SHP77 treated with DMSO at 0.1 percent for 48 hours (cell line): ENCODE measurements at regions not wholly inside any gene's neighbourhood (a gene's known extent, or its start where the extent isn't known, plus 50 kb on each side); places are given as distances from the start of the nearest gene placed in this dataset.
"Not testable (repeated sequence)": the region's sequence is repeated elsewhere in the genome, so short reads cannot be mapped to it uniquely, and the experiment has no call there.

Experiments
- DNase-seq: peaks from one replicate; lab custom pipeline; 2025; lab: John Stamatoyannopoulos, UW

GRCh38 chr2:129793431-129793902 is 186.0 kb upstream of the RAB6C start:
- DNase-seq = no peak

GRCh38 chr2:129794116-129794515 is 185.3 kb upstream of the RAB6C start:
- DNase-seq = no peak

DNA sequence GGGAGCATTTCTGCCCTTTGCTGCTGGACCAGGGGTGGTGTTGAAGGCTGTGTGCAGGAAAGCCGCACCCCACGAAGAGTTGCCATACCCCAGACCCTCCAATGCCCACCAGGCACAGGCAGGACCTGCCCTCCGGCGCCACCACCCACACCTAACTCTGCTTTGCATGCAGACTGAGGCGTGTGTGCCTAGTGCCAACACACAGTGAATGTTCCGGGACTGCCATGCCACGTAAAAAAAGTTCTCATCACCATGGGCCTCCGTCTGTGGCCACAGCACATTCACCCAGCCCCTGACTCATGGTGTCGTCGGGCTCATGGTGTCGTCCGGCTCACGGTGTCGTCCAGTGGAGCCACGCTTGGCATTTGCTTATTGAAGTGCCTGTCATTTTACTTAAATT is 184.9 kb upstream of the RAB6C start:
- DNase-seq = no peak

DNA sequence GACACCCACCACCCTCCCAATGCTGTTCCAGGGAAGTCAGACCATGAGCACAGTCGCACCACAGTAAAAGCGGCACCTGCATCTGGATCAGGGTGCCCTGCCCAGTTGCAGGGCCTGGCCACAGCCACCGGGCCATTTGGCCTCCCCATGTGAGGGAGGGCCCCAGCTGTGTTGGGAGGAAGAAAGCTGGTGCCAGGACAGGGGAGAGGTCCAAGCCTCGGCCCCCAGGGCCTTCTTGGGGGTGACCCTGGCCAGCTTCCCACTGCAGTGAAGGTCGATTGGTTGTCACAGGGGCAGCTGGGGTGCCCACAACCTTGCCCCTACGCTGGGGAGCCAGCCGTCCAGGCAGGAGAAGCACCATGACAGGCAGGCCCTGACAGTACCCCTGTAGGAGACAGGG is 183.2 kb upstream of the RAB6C start:
- DNase-seq = no peak

DNA sequence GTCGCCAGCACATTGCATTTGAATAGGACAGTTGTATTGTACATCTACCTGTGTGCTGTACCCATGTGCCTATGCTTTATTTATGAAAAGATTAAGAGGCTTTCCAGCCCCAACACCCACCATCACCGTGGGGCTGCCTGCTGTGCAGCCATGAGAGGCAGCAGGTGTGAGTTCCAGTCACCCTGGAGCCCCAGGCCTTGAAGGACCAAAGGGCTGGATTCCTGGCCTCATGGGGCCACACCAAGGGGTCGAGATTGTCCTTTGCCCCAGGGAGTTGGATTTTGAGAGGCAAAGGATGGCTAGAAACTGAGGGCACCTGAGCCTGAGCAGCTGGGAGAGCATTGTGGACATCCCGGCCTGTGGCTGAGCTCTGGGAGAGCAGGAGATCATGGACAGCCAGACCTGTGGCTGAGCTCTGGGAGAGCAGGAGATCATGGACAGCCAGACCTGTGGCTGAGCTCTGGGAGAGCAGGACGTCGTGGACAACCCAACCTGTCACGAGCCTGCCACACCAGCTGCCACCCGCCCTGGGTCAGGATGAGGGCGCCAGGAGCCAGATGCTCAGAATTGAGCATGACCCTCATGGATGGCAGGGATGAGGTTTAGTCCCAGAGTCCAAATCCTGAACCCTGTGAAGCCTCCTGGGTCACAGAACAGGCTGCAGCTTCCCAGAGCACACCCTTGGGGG is 182.5 kb upstream of the RAB6C start:
- no peak for DNase-seq

- no peak for DNase-seq
Observed at GRCh38 chr2:129797489-129798300, 181.8 kb upstream of the RAB6C start.

DNA sequence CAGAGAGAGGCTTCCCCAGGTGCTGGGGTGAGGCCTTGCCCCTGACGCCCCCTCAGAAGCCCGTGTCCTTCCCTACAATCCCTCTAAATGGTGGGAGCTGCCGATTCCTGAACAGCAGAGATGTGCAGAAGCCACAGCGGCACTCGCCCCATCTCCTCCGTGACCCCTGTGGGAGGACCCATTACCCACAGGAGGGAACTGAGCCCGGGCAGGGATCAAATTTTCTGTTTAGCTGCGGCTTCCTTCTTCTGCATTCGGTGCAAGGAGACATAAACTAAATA is 181.2 kb upstream of the RAB6C start:
- DNase-seq = no peak

GRCh38 chr2:129798626-129799025 is 180.8 kb upstream of the RAB6C start:
- DNase-seq = no peak

- no peak for DNase-seq
Observed at GRCh38 chr2:129799036-129799958, 180.2 kb upstream of the RAB6C start.

GRCh38 chr2:129800285-129800684 is 179.2 kb upstream of the RAB6C start:
- no peak for DNase-seq

DNA sequence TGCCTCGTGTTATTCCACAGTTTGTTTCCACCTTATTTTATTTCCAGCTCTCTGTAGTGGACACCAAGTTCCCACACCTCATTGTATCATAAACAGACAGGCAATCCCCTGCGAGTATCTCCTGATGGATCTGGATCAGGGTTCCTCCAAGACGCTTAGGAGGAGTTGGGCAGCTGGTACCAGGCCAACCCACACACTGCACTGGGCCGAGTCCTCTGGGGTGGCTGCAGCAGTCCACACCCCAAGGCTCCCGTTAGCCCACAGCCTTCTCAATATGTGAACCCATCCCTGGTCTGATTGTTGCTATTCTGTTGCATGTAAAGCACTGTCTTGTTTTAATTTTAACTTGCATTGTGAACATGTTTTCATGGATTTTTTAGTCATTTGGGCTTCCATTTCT is 178.8 kb upstream of the RAB6C start:
- no peak for DNase-seq

DNA sequence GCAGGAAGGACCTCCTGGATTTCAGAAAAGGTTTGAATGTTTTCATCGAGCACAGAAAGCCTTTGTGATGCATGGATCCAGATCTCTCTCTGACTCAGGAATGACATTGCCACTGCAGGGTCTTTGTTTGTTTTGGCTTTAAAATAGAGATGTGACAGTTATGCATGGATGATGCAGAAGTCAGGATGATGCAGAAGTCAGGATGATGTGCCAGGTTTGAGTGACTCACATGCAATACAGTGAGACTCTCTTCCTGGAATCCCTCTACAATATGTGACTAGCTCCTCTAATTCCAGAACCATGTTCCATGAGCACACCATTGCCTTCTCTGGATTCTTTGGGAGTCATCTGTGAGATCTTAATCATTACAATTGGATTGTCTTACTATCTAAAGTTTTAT is 177.9 kb upstream of the RAB6C start:
- DNase-seq = peak; percentile 50

GRCh38 chr2:129802290-129802689 is 177.2 kb upstream of the RAB6C start:
- DNase-seq = no peak

DNA sequence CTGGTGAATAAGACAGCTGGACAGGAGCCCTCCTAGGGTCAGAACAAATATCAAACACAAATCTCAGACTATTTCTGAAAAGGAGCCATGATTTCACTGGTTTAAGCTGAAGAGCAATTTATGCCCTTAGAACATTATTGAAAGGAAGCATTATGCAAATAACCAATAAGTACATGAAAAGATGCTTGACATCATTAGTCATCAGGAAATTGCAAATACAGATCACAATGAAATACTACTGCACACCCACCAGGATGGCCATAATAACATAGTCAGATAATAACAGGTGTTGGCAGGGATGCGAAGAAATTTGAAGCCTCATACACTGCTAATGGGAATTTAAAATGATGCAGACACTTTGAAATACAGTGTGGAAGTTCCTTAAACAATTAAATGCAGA is 176.4 kb upstream of the RAB6C start:
- no peak for DNase-seq

GRCh38 chr2:129803871-129804270 is 175.6 kb upstream of the RAB6C start:
- no peak for DNase-seq

DNA sequence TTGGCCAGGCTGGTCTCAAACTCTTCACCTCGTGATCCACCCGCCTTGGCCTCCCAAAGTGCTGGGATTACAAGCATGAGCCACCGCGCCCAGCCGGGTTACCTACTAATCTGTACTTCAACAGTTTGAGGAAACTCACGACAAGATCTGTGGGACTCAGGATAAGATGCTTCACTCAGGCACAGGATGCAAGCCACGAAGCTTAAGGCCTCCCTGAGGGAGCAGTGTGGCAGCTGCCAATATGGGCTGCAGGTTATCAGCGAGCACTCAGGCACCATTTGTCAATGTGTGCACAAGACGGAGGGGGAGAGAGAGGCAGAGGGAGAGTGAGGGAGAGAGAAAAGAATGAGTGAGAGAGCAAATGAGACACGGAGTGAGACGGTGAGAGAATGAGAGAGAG is 173.6 kb upstream of the RAB6C start:
- no peak for DNase-seq

- no peak for DNase-seq
Observed at GRCh38 chr2:129806317-129806716, 173.1 kb upstream of the RAB6C start.

DNA sequence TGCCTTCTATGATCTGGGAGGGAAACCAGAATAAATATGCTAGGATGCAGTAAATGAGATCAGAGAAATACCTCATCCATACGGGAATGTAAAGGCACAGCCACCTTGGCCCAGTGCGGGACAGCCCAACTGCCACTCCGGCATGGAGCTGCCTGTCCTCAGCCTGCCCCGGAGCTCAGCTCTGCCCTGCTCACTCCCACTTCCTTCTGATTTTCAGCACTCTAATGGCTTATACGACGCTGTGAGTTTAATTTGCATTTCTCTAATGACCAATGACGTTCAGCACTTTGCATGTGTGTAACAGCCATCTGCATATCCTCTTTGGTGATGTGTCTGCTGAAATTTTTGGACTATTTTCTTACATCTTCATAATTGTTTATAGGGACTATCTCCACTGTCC is 172.5 kb upstream of the RAB6C start:
- DNase-seq = no peak

GRCh38 chr2:129807642-129808338 is 171.7 kb upstream of the RAB6C start:
- DNase-seq = not testable (repeated sequence)

- no peak for DNase-seq
Observed at GRCh38 chr2:129810521-129810920, 168.9 kb upstream of the RAB6C start.

- no peak for DNase-seq
Observed at GRCh38 chr2:129812071-129812470, 167.4 kb upstream of the RAB6C start.

GRCh38 chr2:129812654-129813053 is 166.8 kb upstream of the RAB6C start:
- no peak for DNase-seq
